WTC11 (cell line): ENCODE measurements at regions not wholly inside any gene's neighbourhood (a gene's known extent, or its start where the extent isn't known, plus 50 kb on each side); places are given as distances from the start of the nearest gene placed in this dataset.

Experiments
- ATAC-seq: fragments of 200-7000 bp; cut with Tn5 transposase; 2 replicates; pipeline ENCODE4 v1.10.0; 2021; ENCODE audit warnings: mild to moderate bottlenecking, moderate library complexity
- CTCF ChIA-PET: fragments of 300-600 bp; sonication (Branson Sonifier 250); formaldehyde crosslinking; loops from one replicate; lab custom pipeline; 2021; ENCODE audit warnings: antibody characterized with exemption; lab: Charles Lee
- POLR2A ChIA-PET: fragments of 350-600 bp; sonication (Branson Sonifier 250); formaldehyde crosslinking; loops from one replicate; lab custom pipeline; 2021; ENCODE audit warnings: antibody characterized with exemption; lab: Charles Lee
- DNase-seq: peaks from one replicate; pipeline ENCODE4 v3.0.0; 2021; ENCODE audit warnings: low spot score
- H3K27ac Mint-ChIP-seq: 2 replicates; pipeline ENCODE4 v1.8.0; 2021; ENCODE audit warnings: mixed read lengths
- H3K27me3 Mint-ChIP-seq: 2 replicates; pipeline ENCODE4 v1.8.0; 2021; ENCODE audit warnings: low read depth, mild to moderate bottlenecking, moderate library complexity, mixed read lengths
- H3K36me3 Mint-ChIP-seq: 2 replicates; pipeline ENCODE4 v1.8.0; 2021; ENCODE audit warnings: mixed read lengths
- H3K4me1 Mint-ChIP-seq: 2 replicates; pipeline ENCODE4 v1.8.0; 2022; ENCODE audit warnings: mixed read lengths
- H3K4me3 Mint-ChIP-seq: 2 replicates; pipeline ENCODE4 v1.8.0; 2021; ENCODE audit warnings: mild to moderate bottlenecking, moderate library complexity, mixed read lengths
- H3K9me3 Mint-ChIP-seq: 2 replicates; pipeline ENCODE4 v1.8.0; 2021; ENCODE audit warnings: mixed read lengths
- ATF6 ChIP-seq: sonication (generic); formaldehyde crosslinking; IDR thresholded peaks from 2 replicates; pipeline ENCODE4 v1.8.1; 2023; ENCODE audit warnings: mild to moderate bottlenecking, missing genetic modification reagents
- CREM ChIP-seq: sonication (generic); formaldehyde crosslinking; IDR thresholded peaks from 2 replicates; pipeline ENCODE4 v1.8.1; 2022; ENCODE audit warnings: mild to moderate bottlenecking, missing genetic modification reagents, moderate library complexity
- E2F5 ChIP-seq: sonication (generic); formaldehyde crosslinking; IDR thresholded peaks from 2 replicates; pipeline ENCODE4 v1.8.1; 2022; ENCODE audit warnings: mild to moderate bottlenecking, moderate library complexity, missing genetic modification reagents
- EMX1 ChIP-seq: fragments of 250-450 bp; sonication (Bioruptor Pico); IDR thresholded peaks from 2 replicates; pipeline ENCODE4 v1.8.0; 2021; ENCODE audit warnings: mild to moderate bottlenecking
- FOXJ3 ChIP-seq: sonication (generic); formaldehyde crosslinking; IDR thresholded peaks from 2 replicates; pipeline ENCODE4 v1.9.0; 2021; ENCODE audit warnings: missing genetic modification reagents, mild to moderate bottlenecking, borderline replicate concordance
- IRF2 ChIP-seq: sonication (generic); formaldehyde crosslinking; IDR thresholded peaks from 2 replicates; pipeline ENCODE4 v1.8.0; 2022; ENCODE audit warnings: low read depth, missing genetic modification reagents, borderline replicate concordance
- KAT7 ChIP-seq: sonication (generic); formaldehyde crosslinking; IDR thresholded peaks from 2 replicates; pipeline ENCODE4 v1.8.1; 2023; ENCODE audit warnings: missing genetic modification reagents, mild to moderate bottlenecking, borderline replicate concordance
- MAX ChIP-seq: sonication (generic); formaldehyde crosslinking; IDR thresholded peaks from 2 replicates; pipeline ENCODE4 v1.8.0; 2022; ENCODE audit warnings: mild to moderate bottlenecking, missing genetic modification reagents
- NFE2L1 ChIP-seq: sonication (generic); formaldehyde crosslinking; IDR thresholded peaks from 2 replicates; pipeline ENCODE4 v1.8.1; 2023; ENCODE audit warnings: missing genetic modification reagents
- NFYB ChIP-seq: sonication (generic); formaldehyde crosslinking; conservative IDR thresholded peaks from 2 replicates; pipeline ENCODE4 v1.8.0; 2022; ENCODE audit warnings: low read depth, missing genetic modification reagents
- NR1H2 ChIP-seq: sonication (generic); formaldehyde crosslinking; IDR thresholded peaks from 2 replicates; pipeline ENCODE4 v1.9.0; 2021; ENCODE audit warnings: mild to moderate bottlenecking, moderate library complexity, missing genetic modification reagents
- NR2C2 ChIP-seq: sonication (generic); formaldehyde crosslinking; IDR thresholded peaks from 2 replicates; pipeline ENCODE4 v1.8.0; 2022; ENCODE audit warnings: mild to moderate bottlenecking, missing genetic modification reagents
- PRDM15 ChIP-seq: sonication (generic); formaldehyde crosslinking; IDR thresholded peaks from 2 replicates; pipeline ENCODE4 v1.8.0; 2022; ENCODE audit warnings: missing genetic modification reagents
- RORB ChIP-seq: fragments of 250-450 bp; sonication (Bioruptor Pico); IDR thresholded peaks from 2 replicates; pipeline ENCODE4 v1.9.0; 2021; ENCODE audit warnings: mild to moderate bottlenecking
- TEAD1 ChIP-seq: sonication (generic); formaldehyde crosslinking; IDR thresholded peaks from 2 replicates; pipeline ENCODE4 v1.8.0; 2022; ENCODE audit warnings: mild to moderate bottlenecking, missing genetic modification reagents
- ZMAT4 ChIP-seq: fragments of 250-450 bp; sonication (Bioruptor Pico); IDR thresholded peaks from 2 replicates; pipeline ENCODE4 v1.9.0; 2021; ENCODE audit warnings: mild to moderate bottlenecking
- ZNF121 ChIP-seq: sonication (generic); formaldehyde crosslinking; IDR thresholded peaks from 2 replicates; pipeline ENCODE4 v1.8.0; 2023; ENCODE audit warnings: missing genetic modification reagents
- ZNF232 ChIP-seq: sonication (generic); formaldehyde crosslinking; IDR thresholded peaks from 2 replicates; pipeline ENCODE4 v1.8.0; 2022; ENCODE audit warnings: mild to moderate bottlenecking, missing genetic modification reagents
- ZNF396 ChIP-seq: fragments of 250-450 bp; sonication (Bioruptor Pico); IDR thresholded peaks from 2 replicates; pipeline ENCODE4 v1.8.0; 2021; ENCODE audit warnings: mild to moderate bottlenecking, moderate library complexity, borderline replicate concordance
- ZNF425 ChIP-seq: fragments of 250-450 bp; sonication (Bioruptor Pico); conservative IDR thresholded peaks from 2 replicates; pipeline ENCODE4 v1.9.0; 2021; ENCODE audit warnings: mild to moderate bottlenecking

- ATAC-seq (no peak), DNase-seq (no peak)
- POLR2A ChIA-PET, result no interaction called here
- CTCF ChIA-PET, result interaction anchor here (1.3 kb wide), 1 partner anchor 7 kb away, joined by 6 read pairs; no protein-coding TSS in a partner anchor
- Mint-ChIP-seq H3K27me3 (no peaks in the 10 kb centered on the region), H3K36me3 (no peaks in the 10 kb centered on the region), H3K4me1 (peaks cover 46% of the 10 kb centered on the region), H3K9me3 (no peaks in the 10 kb centered on the region), H3K27ac (no peak overlapping the region), H3K4me3 (no peak overlapping the region)
- no peak for TF ChIP-seq TEAD1 (CRISPR knock-in tag)
- TF ChIP-seq MAX (CRISPR knock-in tag), result no peak
- TF ChIP-seq EMX1 (CRISPR knock-in tag), result no peak
- TF ChIP-seq ATF6 (CRISPR knock-in tag), result no peak
- no peak for TF ChIP-seq NFYB (CRISPR knock-in tag)
- no peak for TF ChIP-seq ZMAT4
- TF ChIP-seq NFE2L1 (CRISPR knock-in tag), result no peak
- TF ChIP-seq IRF2 (CRISPR knock-in tag), result no peak
- no peak for TF ChIP-seq PRDM15
- no peak for TF ChIP-seq ZNF121 (CRISPR knock-in tag)
- TF ChIP-seq ZNF425, result no peak
- TF ChIP-seq NR1H2 (CRISPR knock-in tag), result no peak
- TF ChIP-seq FOXJ3, result no peak
- TF ChIP-seq CREM (CRISPR knock-in tag), result no peak
- TF ChIP-seq NR2C2, result no peak
- TF ChIP-seq ZNF396 (CRISPR knock-in tag), result no peak
- TF ChIP-seq RORB, result no peak
- TF ChIP-seq ZNF232 (CRISPR knock-in tag), result no peak
- TF ChIP-seq E2F5 (CRISPR knock-in tag), result no peak
- TF ChIP-seq KAT7 (CRISPR knock-in tag), result no peak
Measured at GRCh38 chr13:106153876-106154275, 381.6 kb downstream of the EFNB2 start.
